ENCODE measurements at regions not wholly inside any gene's neighbourhood (a gene's known extent, or its start where the extent isn't known, plus 50 kb on each side); places are given as distances from the start of the nearest gene placed in this dataset.

GRCh38 chr2:216275890-216276289 is 96.4 kb downstream of the MARCHF4 start:
- TF ChIP-seq EZH2 (IDR thresholded peaks at IDR 0.05; ENCODE audit: borderline replicate concordance, low read length) (no peak), CTCF (IDR thresholded peaks at IDR 0.05; ENCODE audit: low read length) (no peak)
- H3K27ac ChIP-seq (ENCODE audit: low read depth, low read length, poor library complexity, severe bottlenecking) = no peak overlapping the region

GRCh38 chr2:216274194-216274840 is 98.0 kb downstream of the MARCHF4 start:
- Histone ChIP-seq H3K9me3 (ENCODE audit: low read length) (no peaks in the 10 kb centered on the region), H3K36me3 (ENCODE audit: insufficient read depth, low read length) (no peaks in the 10 kb centered on the region), H3K4me3 (ENCODE audit: low read depth, low read length, poor library complexity, severe bottlenecking) (no peak overlapping the region), H3F3A (ENCODE audit: insufficient read depth, low read length) (no peaks in the 10 kb centered on the region), H3K79me2 (ENCODE audit: insufficient read depth, low read length) (no peaks in the 10 kb centered on the region), H3K9ac (ENCODE audit: low read length) (no peak overlapping the region), H3K4me1 (ENCODE audit: insufficient read depth, low read length, severe bottlenecking) (no peaks in the 10 kb centered on the region), H4K20me1 (ENCODE audit: insufficient read depth, low read length) (no peaks in the 10 kb centered on the region), H3K4me2 (ENCODE audit: low read length) (no peak overlapping the region), H2AFZ (ENCODE audit: low read length) (no peak overlapping the region), H3K27me3 (ENCODE audit: insufficient read depth, low read length) (no peaks in the 10 kb centered on the region), H3K9me2 (ENCODE audit: low read depth, low read length) (no peaks in the 10 kb centered on the region), H3K27ac (ENCODE audit: low read depth, low read length, poor library complexity, severe bottlenecking) (no peak overlapping the region)
- TF ChIP-seq CTCF (IDR thresholded peaks at IDR 0.05; ENCODE audit: low read length) (no peak), EZH2 (IDR thresholded peaks at IDR 0.05; ENCODE audit: borderline replicate concordance, low read length) (no peak)

More at GRCh38 chr2:216275890-216276289, 96.4 kb downstream of the MARCHF4 start:
- Histone ChIP-seq H3K9me3 (ENCODE audit: low read length) (no peaks in the 10 kb centered on the region), H4K20me1 (ENCODE audit: insufficient read depth, low read length) (no peaks in the 10 kb centered on the region), H3K36me3 (ENCODE audit: insufficient read depth, low read length) (no peaks in the 10 kb centered on the region), H2AFZ (ENCODE audit: low read length) (no peak overlapping the region), H3K4me3 (ENCODE audit: low read depth, low read length, poor library complexity, severe bottlenecking) (no peak overlapping the region), H3F3A (ENCODE audit: insufficient read depth, low read length) (no peaks in the 10 kb centered on the region), H3K9ac (ENCODE audit: low read length) (no peak overlapping the region), H3K4me1 (ENCODE audit: insufficient read depth, low read length, severe bottlenecking) (no peaks in the 10 kb centered on the region), H3K79me2 (ENCODE audit: insufficient read depth, low read length) (no peaks in the 10 kb centered on the region), H3K9me2 (ENCODE audit: low read depth, low read length) (no peaks in the 10 kb centered on the region), H3K27me3 (ENCODE audit: insufficient read depth, low read length) (no peaks in the 10 kb centered on the region), H3K4me2 (ENCODE audit: low read length) (no peak overlapping the region)

GRCh38 chr2:216261042-216261537 is 111.2 kb downstream of the MARCHF4 start:
- no peaks in the 10 kb centered on the region for H3K9me3 ChIP-seq (ENCODE audit: low read length)
- no peak overlapping the region for H3K4me2 ChIP-seq (ENCODE audit: low read length)
- no peaks in the 10 kb centered on the region for H3K9me2 ChIP-seq (ENCODE audit: low read depth, low read length)
- H3K4me1 ChIP-seq (ENCODE audit: insufficient read depth, low read length, severe bottlenecking) = no peaks in the 10 kb centered on the region
- no peak overlapping the region for H3K4me3 ChIP-seq (ENCODE audit: low read depth, low read length, poor library complexity, severe bottlenecking)
- no peaks in the 10 kb centered on the region for H3F3A ChIP-seq (ENCODE audit: insufficient read depth, low read length)
- H3K27me3 ChIP-seq (ENCODE audit: insufficient read depth, low read length) = no peaks in the 10 kb centered on the region
- H3K9ac ChIP-seq (ENCODE audit: low read length) = no peak overlapping the region
- H3K27ac ChIP-seq (ENCODE audit: low read depth, low read length, poor library complexity, severe bottlenecking) = no peak overlapping the region
- H3K79me2 ChIP-seq (ENCODE audit: insufficient read depth, low read length) = no peaks in the 10 kb centered on the region
- no peak overlapping the region for H2AFZ ChIP-seq (ENCODE audit: low read length)
- no peaks in the 10 kb centered on the region for H4K20me1 ChIP-seq (ENCODE audit: insufficient read depth, low read length)
- TF ChIP-seq EZH2 (IDR thresholded peaks at IDR 0.05; ENCODE audit: borderline replicate concordance, low read length) = no peak
- TF ChIP-seq CTCF (IDR thresholded peaks at IDR 0.05; ENCODE audit: low read length) = no peak
- H3K36me3 ChIP-seq (ENCODE audit: insufficient read depth, low read length) = no peaks in the 10 kb centered on the region
